ENCODE measurements at regions not wholly inside any gene's neighbourhood (a gene's known extent, or its start where the extent isn't known, plus 50 kb on each side); places are given as distances from the start of the nearest gene placed in this dataset.

DNA sequence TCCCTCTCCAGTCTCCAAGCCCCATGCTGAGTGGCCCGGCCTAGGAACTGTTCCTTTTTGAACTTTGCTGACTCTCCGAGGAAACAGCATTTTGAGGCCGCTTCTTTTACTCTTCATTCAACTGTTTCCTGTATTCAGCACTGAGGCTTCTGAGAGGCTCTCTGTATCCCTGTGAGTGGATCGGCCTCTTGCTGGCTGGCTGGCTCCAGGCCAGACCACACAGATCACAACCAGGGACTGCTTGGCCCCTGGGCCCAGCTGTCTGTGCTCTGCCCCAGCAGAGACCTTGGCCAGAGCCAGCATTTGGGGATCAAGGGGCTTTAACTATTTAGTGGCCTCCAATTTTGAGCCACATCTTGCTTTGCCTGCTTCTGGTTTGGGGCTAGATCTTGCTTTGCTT is 75.6 kb upstream of the KL start:
- no peaks in the 10 kb centered on the region for H3F3A ChIP-seq (ENCODE audit: insufficient read depth, low read depth)
- TF ChIP-seq EZH2 (IDR thresholded peaks at IDR 0.05; ENCODE audit: low read depth) (no peak), CTCF (conservative IDR thresholded peaks at IDR 0.05) (no peak)
- no peaks in the 10 kb centered on the region for H3K9me3 ChIP-seq (ENCODE audit: insufficient read depth, low read depth)
- ChIA-PET CTCF (no interaction called here), POLR2A (ENCODE audit: unreplicated experiment) (no interaction called here)
- no peak overlapping the region for H3K4me3 ChIP-seq
- no peaks in the 10 kb centered on the region for H3K9me2 ChIP-seq (ENCODE audit: insufficient read depth)
- no peaks in the 10 kb centered on the region for H3K27me3 ChIP-seq (ENCODE audit: insufficient read depth, low read depth)
- intact Hi-C loops (cut with micrococcal nuclease; ENCODE audit: unreplicated experiment): no loop called here
- H3K36me3 ChIP-seq (ENCODE audit: low read depth): no peaks in the 10 kb centered on the region
- no peak overlapping the region for H2AFZ ChIP-seq
- H4K20me1 ChIP-seq (ENCODE audit: insufficient read depth): no peaks in the 10 kb centered on the region
- H3K79me2 ChIP-seq (ENCODE audit: low read depth): no peaks in the 10 kb centered on the region
- no peaks in the 10 kb centered on the region for H3K4me1 ChIP-seq (replicated peaks; ENCODE audit: insufficient read depth)
- H3K4me2 ChIP-seq: no peak overlapping the region
- no TSS peak for BruUV-seq (replicated peaks)
- no peak overlapping the region for H3K27ac ChIP-seq
- DNase-seq: no peak

GRCh38 chr13:32941368-32941767 is 74.9 kb upstream of the KL start:
- Histone ChIP-seq H3K4me2 (no peak overlapping the region), H3K27me3 (ENCODE audit: insufficient read depth, low read depth) (no peaks in the 10 kb centered on the region), H3K9me3 (ENCODE audit: insufficient read depth, low read depth) (no peaks in the 10 kb centered on the region), H3K36me3 (ENCODE audit: low read depth) (no peaks in the 10 kb centered on the region), H3K79me2 (ENCODE audit: low read depth) (no peaks in the 10 kb centered on the region), H3K9me2 (ENCODE audit: insufficient read depth) (no peaks in the 10 kb centered on the region), H3K4me3 (no peak overlapping the region), H4K20me1 (ENCODE audit: insufficient read depth) (no peaks in the 10 kb centered on the region), H3F3A (ENCODE audit: insufficient read depth, low read depth) (no peaks in the 10 kb centered on the region), H3K27ac (no peak overlapping the region), H3K4me1 (replicated peaks; ENCODE audit: insufficient read depth) (no peaks in the 10 kb centered on the region), H2AFZ (no peak overlapping the region)
- TF ChIP-seq EZH2 (IDR thresholded peaks at IDR 0.05; ENCODE audit: low read depth) (no peak), CTCF (conservative IDR thresholded peaks at IDR 0.05) (no peak)
- ChIA-PET CTCF (no interaction called here), POLR2A (ENCODE audit: unreplicated experiment) (no interaction called here)
- intact Hi-C loops (cut with micrococcal nuclease; ENCODE audit: unreplicated experiment): no loop called here
- DNase-seq: no peak
- BruUV-seq (replicated peaks): no TSS peak

GRCh38 chr13:32946558-32946957 is 69.7 kb upstream of the KL start:
- no peaks in the 10 kb centered on the region for H3K27me3 ChIP-seq (ENCODE audit: insufficient read depth, low read depth)
- H3K9me2 ChIP-seq (ENCODE audit: insufficient read depth): no peaks in the 10 kb centered on the region
- TF ChIP-seq CTCF (conservative IDR thresholded peaks at IDR 0.05) (no peak), EZH2 (IDR thresholded peaks at IDR 0.05; ENCODE audit: low read depth) (no peak)
- no peak overlapping the region for H3K4me3 ChIP-seq
- no peak overlapping the region for H3K27ac ChIP-seq
- H2AFZ ChIP-seq: no peak overlapping the region
- H3K4me2 ChIP-seq: no peak overlapping the region
- H3K4me1 ChIP-seq (replicated peaks; ENCODE audit: insufficient read depth): no peaks in the 10 kb centered on the region
- no peaks in the 10 kb centered on the region for H4K20me1 ChIP-seq (ENCODE audit: insufficient read depth)
- no peak for DNase-seq
- no TSS peak for BruUV-seq (replicated peaks)
- H3F3A ChIP-seq (ENCODE audit: insufficient read depth, low read depth): no peaks in the 10 kb centered on the region
- ChIA-PET CTCF (no interaction called here), POLR2A (ENCODE audit: unreplicated experiment) (no interaction called here)
- no peaks in the 10 kb centered on the region for H3K36me3 ChIP-seq (ENCODE audit: low read depth)
- intact Hi-C loops (cut with micrococcal nuclease; ENCODE audit: unreplicated experiment): no loop called here
- H3K79me2 ChIP-seq (ENCODE audit: low read depth): no peaks in the 10 kb centered on the region
- H3K9me3 ChIP-seq (ENCODE audit: insufficient read depth, low read depth): no peaks in the 10 kb centered on the region
